ENCODE measurements at regions not wholly inside any gene's neighbourhood (a gene's known extent, or its start where the extent isn't known, plus 50 kb on each side); places are given as distances from the start of the nearest gene placed in this dataset.

GRCh38 chr4:153909672-153910071, 120.8 kb upstream of the SFRP2 start:
- no peak overlapping the region for H3K27ac ChIP-seq
- intact Hi-C loops (cut with DNase I; ENCODE audit: low total_unique reads): no loop called here
- H3K36me3 ChIP-seq: no peaks in the 10 kb centered on the region
- 52 to 73% (median 65%) methylated on average over 1 of the region's 1 CpG for WGBS, 5 donors
- no peak overlapping the region for H3K4me3 ChIP-seq
- TF ChIP-seq EP300 (IDR thresholded peaks at IDR 0.05) (no peak), CTCF (IDR thresholded peaks at IDR 0.05) (no peak), POLR2AphosphoS5 (IDR thresholded peaks at IDR 0.05) (no peak), POLR2A (IDR thresholded peaks at IDR 0.05) (no peak)
- H3K9me3 ChIP-seq: no peaks in the 10 kb centered on the region
- no peaks in the 10 kb centered on the region for H3K27me3 ChIP-seq
- no peak for DNase-seq
- no peaks in the 10 kb centered on the region for H3K4me1 ChIP-seq

- TF ChIP-seq EP300 (IDR thresholded peaks at IDR 0.05): no peak
- TF ChIP-seq POLR2AphosphoS5 (IDR thresholded peaks at IDR 0.05): no peak
- no peak for TF ChIP-seq CTCF (IDR thresholded peaks at IDR 0.05)
- no peak for TF ChIP-seq POLR2A (IDR thresholded peaks at IDR 0.05)
- no peak overlapping the region for H3K4me3 ChIP-seq
- no peak overlapping the region for H3K27ac ChIP-seq
- no peak for DNase-seq
- no peaks in the 10 kb centered on the region for H3K9me3 ChIP-seq
- H3K4me1 ChIP-seq: no peaks in the 10 kb centered on the region
- H3K36me3 ChIP-seq: no peaks in the 10 kb centered on the region
- H3K27me3 ChIP-seq: no peaks in the 10 kb centered on the region
- intact Hi-C loops (cut with DNase I; ENCODE audit: low total_unique reads): no loop called here
Measured at GRCh38 chr4:153906231-153906630, 117.3 kb upstream of the SFRP2 start.

- H3K4me1 ChIP-seq: no peaks in the 10 kb centered on the region
- no peak for DNase-seq
- no peaks in the 10 kb centered on the region for H3K9me3 ChIP-seq
- H3K4me3 ChIP-seq: no peak overlapping the region
- 71 to 82% (median 80%) methylated on average over 7 of the region's 7 CpGs for WGBS, 5 donors
- H3K36me3 ChIP-seq: no peaks in the 10 kb centered on the region
- TF ChIP-seq CTCF (IDR thresholded peaks at IDR 0.05): no peak
- TF ChIP-seq POLR2A (IDR thresholded peaks at IDR 0.05): no peak
- TF ChIP-seq POLR2AphosphoS5 (IDR thresholded peaks at IDR 0.05): no peak
- no peak for TF ChIP-seq EP300 (IDR thresholded peaks at IDR 0.05)
- intact Hi-C loops (cut with DNase I; ENCODE audit: low total_unique reads): no loop called here
- H3K27ac ChIP-seq: no peak overlapping the region
- no peaks in the 10 kb centered on the region for H3K27me3 ChIP-seq
Measured at GRCh38 chr4:153905231-153905630, 116.3 kb upstream of the SFRP2 start.

GRCh38 chr4:153904011-153904410, 115.1 kb upstream of the SFRP2 start:
- H3K4me3 ChIP-seq: no peak overlapping the region
- H3K9me3 ChIP-seq: no peaks in the 10 kb centered on the region
- no peaks in the 10 kb centered on the region for H3K27me3 ChIP-seq
- WGBS, 5 donors: 70 to 81% (median 74%) methylated on average over 5 of the region's 5 CpGs
- TF ChIP-seq POLR2A (IDR thresholded peaks at IDR 0.05) (no peak), CTCF (IDR thresholded peaks at IDR 0.05) (no peak), EP300 (IDR thresholded peaks at IDR 0.05) (no peak), POLR2AphosphoS5 (IDR thresholded peaks at IDR 0.05) (no peak)
- H3K27ac ChIP-seq: no peak overlapping the region
- intact Hi-C loops (cut with DNase I; ENCODE audit: low total_unique reads): no loop called here
- H3K36me3 ChIP-seq: no peaks in the 10 kb centered on the region
- no peaks in the 10 kb centered on the region for H3K4me1 ChIP-seq
- DNase-seq: no peak
